ENCODE measurements at regions not wholly inside any gene's neighbourhood (a gene's known extent, or its start where the extent isn't known, plus 50 kb on each side); places are given as distances from the start of the nearest gene placed in this dataset.

- no peak for TF ChIP-seq CTCF (conservative IDR thresholded peaks at IDR 0.05; ENCODE audit: low read depth in 2 of 2)
- TF ChIP-seq EZH2 (IDR thresholded peaks at IDR 0.05; ENCODE audit: low read depth, unreplicated experiment): no peak
- TF ChIP-seq, protein P1, sequence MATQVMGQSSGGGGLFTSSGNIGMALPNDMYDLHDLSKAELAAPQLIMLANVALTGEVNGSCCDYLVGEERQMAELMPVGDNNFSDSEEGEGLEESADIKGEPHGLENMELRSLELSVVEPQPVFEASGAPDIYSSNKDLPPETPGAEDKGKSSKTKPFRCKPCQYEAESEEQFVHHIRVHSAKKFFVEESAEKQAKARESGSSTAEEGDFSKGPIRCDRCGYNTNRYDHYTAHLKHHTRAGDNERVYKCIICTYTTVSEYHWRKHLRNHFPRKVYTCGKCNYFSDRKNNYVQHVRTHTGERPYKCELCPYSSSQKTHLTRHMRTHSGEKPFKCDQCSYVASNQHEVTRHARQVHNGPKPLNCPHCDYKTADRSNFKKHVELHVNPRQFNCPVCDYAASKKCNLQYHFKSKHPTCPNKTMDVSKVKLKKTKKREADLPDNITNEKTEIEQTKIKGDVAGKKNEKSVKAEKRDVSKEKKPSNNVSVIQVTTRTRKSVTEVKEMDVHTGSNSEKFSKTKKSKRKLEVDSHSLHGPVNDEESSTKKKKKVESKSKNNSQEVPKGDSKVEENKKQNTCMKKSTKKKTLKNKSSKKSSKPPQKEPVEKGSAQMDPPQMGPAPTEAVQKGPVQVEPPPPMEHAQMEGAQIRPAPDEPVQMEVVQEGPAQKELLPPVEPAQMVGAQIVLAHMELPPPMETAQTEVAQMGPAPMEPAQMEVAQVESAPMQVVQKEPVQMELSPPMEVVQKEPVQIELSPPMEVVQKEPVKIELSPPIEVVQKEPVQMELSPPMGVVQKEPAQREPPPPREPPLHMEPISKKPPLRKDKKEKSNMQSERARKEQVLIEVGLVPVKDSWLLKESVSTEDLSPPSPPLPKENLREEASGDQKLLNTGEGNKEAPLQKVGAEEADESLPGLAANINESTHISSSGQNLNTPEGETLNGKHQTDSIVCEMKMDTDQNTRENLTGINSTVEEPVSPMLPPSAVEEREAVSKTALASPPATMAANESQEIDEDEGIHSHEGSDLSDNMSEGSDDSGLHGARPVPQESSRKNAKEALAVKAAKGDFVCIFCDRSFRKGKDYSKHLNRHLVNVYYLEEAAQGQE (IDR thresholded peaks at IDR 0.05; ENCODE audit: unreplicated experiment): no peak
- no peak for TF ChIP-seq POLR2AphosphoS5 (IDR thresholded peaks at IDR 0.05; ENCODE audit: low read depth)
- TF ChIP-seq EZH2phosphoT487 (IDR thresholded peaks at IDR 0.05; ENCODE audit: unreplicated experiment): no peak
- no peak for TF ChIP-seq ZNF462 (CRISPR knock-in tag; IDR thresholded peaks at IDR 0.05)
- no peak for TF ChIP-seq ETS1 (IDR thresholded peaks at IDR 0.05)
- TF ChIP-seq CREB1 (CRISPR knock-in tag; IDR thresholded peaks at IDR 0.05; ENCODE audit: low read depth): no peak
Measured at GRCh38 chr1:43065191-43065590, 106.5 kb upstream of the SLC2A1 start.
